ENCODE measurements at regions not wholly inside any gene's neighbourhood (a gene's known extent, or its start where the extent isn't known, plus 50 kb on each side); places are given as distances from the start of the nearest gene placed in this dataset.
A peak's percentile ranks its signal among the peaks of the same experiment; 100 is the strongest.

DNA sequence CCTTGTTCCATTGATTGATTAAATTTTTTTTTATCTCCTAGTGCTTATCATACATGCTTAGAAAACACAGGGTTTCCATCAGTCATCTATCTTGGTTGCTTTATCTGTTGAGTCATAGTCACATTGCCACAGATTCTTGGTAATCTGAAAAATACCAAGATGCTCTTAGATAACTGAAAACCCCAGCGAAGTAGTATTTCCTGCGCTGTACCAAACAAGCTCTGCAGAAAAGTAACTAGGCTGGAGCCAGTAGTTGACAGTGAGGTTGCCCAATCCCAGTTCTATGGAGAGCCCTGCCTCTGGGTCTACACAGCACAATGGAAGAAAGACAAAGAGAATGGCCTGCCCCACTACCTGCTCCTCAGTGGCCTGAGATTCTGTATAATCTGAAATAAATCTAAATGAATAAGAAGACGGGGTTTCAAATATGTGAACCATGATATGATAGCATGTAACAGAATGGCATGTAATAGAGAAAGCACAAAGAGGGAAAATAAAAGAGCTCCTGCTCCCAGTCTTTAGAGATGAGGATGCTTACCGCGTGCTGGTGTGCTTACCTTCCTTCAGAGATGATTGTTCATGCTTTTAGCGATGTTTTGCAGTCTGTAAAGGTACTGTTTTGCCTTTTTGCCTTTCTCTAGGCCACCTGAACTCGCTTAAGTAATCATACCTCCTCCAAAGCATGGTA lies 55.3 kb upstream of the RAPGEF2 start:
- H3K27me3 ChIP-seq (ENCODE audit: control insufficient read depth, insufficient read depth, low read length), result no peaks in the 10 kb centered on the region
- no peak for DNase-seq
- no peak overlapping the region for H3K27ac ChIP-seq (ENCODE audit: low read length)
- no peak overlapping the region for H3K4me3 ChIP-seq (ENCODE audit: low read length)
- peaks cover 2% of the 10 kb centered on the region for H3K4me1 ChIP-seq (ENCODE audit: control insufficient read depth, insufficient read depth, low read length)
- no peaks in the 10 kb centered on the region for H3K36me3 ChIP-seq (ENCODE audit: control insufficient read depth, insufficient read depth, low read length)
- WGBS (ENCODE audit: insufficient coverage), result 100% methylated on average over 1 of the region's 7 CpGs
- no peaks in the 10 kb centered on the region for H3K9me3 ChIP-seq (replicated peaks; ENCODE audit: control insufficient read depth, low read depth, low read length)

DNA sequence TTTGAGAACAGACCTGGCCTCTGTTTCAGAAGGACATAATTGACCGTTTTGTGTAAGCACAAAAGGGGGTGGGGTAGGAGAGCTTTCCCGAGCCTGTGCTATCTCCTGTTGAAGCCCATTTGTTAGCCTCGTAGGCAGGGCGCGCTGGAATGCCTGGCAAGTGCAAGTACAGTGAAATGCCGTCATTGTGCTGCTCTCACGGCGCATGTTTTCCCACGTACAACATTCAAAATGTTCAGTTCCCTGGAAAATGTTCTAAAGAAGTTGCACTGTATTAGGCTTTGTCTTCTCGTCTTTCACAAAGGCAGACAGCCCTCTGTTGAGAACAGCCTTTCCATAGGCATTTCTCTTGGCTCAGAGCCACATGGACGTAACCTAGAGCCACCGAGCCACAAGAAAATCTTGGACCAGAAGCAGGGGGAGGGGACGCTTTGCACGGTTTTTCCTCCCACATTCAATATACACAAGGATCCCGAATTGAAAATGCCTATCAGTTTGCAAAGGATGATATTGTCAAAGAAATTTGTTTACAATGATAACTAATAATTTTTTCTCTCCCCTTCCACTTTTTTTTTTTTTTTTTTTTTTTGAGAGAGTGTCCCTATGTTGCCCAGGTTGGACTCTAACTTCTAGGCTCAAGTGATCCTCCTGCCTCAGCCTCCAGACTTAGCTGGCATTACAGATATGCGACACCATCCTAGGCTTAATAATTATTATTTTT lies 54.6 kb upstream of the RAPGEF2 start:
- Histone ChIP-seq H3K9me3 (replicated peaks; ENCODE audit: control insufficient read depth, low read depth, low read length) (no peaks in the 10 kb centered on the region), H3K4me1 (ENCODE audit: control insufficient read depth, insufficient read depth, low read length) (peaks cover 2% of the 10 kb centered on the region), H3K27me3 (ENCODE audit: control insufficient read depth, insufficient read depth, low read length) (no peaks in the 10 kb centered on the region), H3K36me3 (ENCODE audit: control insufficient read depth, insufficient read depth, low read length) (no peaks in the 10 kb centered on the region), H3K27ac (ENCODE audit: low read length) (peak overlapping the region; percentile 60), H3K4me3 (ENCODE audit: low read length) (peak overlapping the region; percentile 32)
- 19% methylated on average over 5 of the region's 16 CpGs for whole genome bisulfite sequencing (ENCODE audit: insufficient coverage)
- DNase-seq, result peak; percentile 85

DNA sequence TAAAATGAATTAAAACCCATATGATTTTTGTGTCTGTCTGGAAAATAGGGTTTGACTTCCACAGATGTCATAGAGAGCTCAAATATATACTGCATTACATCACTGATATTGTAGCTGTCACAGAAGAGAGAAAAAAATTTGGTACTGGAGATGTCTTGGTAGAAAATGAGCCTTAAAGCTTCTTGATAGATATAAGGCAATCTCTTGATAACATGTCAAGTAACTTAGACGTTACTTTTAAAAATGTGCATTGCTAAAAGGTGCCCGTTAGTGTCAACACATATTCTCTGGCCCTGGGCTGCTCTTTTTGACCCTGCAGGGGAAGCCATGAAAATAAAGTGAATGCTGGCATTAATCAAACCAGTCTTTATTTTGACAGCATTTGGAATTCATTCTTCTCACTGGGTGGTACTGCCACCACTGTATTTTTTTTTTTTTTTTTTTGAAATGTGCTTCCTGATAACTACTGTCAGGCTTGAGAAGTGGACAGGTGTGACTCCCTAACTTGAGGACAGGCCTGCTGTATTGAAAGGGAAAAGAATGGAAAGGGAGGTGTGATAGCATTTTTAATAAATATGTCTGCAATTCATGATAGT lies 53.0 kb upstream of the RAPGEF2 start:
- H3K9me3 ChIP-seq (replicated peaks; ENCODE audit: control insufficient read depth, low read depth, low read length), result no peaks in the 10 kb centered on the region
- DNase-seq, result no peak
- 73% methylated on average over 2 of the region's 2 CpGs for WGBS (ENCODE audit: insufficient coverage)
- no peak overlapping the region for H3K27ac ChIP-seq (ENCODE audit: low read length)
- H3K36me3 ChIP-seq (ENCODE audit: control insufficient read depth, insufficient read depth, low read length), result no peaks in the 10 kb centered on the region
- H3K4me3 ChIP-seq (ENCODE audit: low read length), result no peak overlapping the region
- peaks cover 2% of the 10 kb centered on the region for H3K4me1 ChIP-seq (ENCODE audit: control insufficient read depth, insufficient read depth, low read length)
- H3K27me3 ChIP-seq (ENCODE audit: control insufficient read depth, insufficient read depth, low read length), result no peaks in the 10 kb centered on the region

DNA sequence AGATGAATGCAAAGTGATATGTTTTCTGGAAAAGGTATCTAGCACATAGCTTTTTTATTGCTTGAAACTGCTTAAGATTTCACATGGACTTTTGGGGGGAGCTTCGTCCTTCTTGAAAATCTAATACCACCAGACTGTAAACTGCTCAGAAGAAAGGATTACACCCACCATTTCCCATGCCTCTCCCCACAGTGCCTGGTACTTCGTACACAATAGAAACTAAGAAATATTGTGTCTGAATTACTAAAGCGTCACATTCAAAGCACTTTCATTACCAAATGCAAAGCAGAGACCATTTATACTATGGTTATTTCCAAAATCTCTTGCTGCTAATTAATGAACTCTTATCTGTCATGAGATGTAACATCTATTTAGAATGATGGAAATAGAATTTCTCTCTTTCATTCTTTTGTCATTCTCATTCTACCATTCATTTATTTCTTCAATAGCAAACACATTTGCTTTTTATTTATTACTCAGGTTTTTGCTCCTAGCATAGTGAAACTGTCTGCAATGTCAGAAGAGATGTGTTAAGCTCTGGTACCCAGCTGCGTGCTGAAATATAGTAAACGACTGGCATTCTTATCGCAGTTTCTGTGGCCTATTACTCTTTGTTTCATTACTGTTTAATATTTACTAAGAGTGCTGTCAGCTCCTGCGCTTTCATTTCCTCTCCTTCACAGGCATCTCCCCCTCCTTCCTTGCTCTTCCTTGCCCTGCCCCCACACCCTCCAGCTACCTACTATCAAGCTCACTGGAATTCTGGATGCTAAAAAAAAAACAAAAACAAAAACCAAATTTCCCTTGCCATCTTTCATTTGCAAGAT lies 51.4 kb upstream of the RAPGEF2 start:
- no peaks in the 10 kb centered on the region for H3K9me3 ChIP-seq (replicated peaks; ENCODE audit: control insufficient read depth, low read depth, low read length)
- H3K27ac ChIP-seq (ENCODE audit: low read length), result no peak overlapping the region
- H3K27me3 ChIP-seq (ENCODE audit: control insufficient read depth, insufficient read depth, low read length), result no peaks in the 10 kb centered on the region
- H3K36me3 ChIP-seq (ENCODE audit: control insufficient read depth, insufficient read depth, low read length), result no peaks in the 10 kb centered on the region
- peaks cover 2% of the 10 kb centered on the region for H3K4me1 ChIP-seq (ENCODE audit: control insufficient read depth, insufficient read depth, low read length)
- peak; percentile 41 for DNase-seq
- WGBS (ENCODE audit: insufficient coverage), result 50% methylated on average over 1 of the region's 7 CpGs
- H3K4me3 ChIP-seq (ENCODE audit: low read length), result no peak overlapping the region

DNA sequence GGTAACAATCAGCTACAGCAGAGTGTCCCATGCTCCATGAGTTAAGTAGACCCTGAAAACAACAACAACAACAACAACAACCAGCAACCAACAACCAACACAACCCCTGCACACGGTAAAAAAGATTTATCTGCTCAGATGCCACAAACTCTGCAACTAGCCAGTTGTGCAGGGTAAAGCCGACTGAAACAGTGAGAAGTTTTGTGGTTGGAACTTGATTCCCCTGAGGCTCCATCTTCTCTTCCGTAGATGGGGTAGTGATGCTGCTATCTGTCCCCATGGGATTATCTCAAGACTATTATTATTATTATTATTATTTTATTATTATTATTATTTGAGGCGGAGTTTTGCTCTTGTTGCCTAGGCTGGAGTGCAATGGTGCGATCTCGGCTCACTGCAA lies 50.6 kb upstream of the RAPGEF2 start:
- no peaks in the 10 kb centered on the region for H3K36me3 ChIP-seq (ENCODE audit: control insufficient read depth, insufficient read depth, low read length)
- no peaks in the 10 kb centered on the region for H3K9me3 ChIP-seq (replicated peaks; ENCODE audit: control insufficient read depth, low read depth, low read length)
- WGBS (ENCODE audit: insufficient coverage), result no CpG with 5 or more reads among the region's 6 CpGs
- H3K27ac ChIP-seq (ENCODE audit: low read length), result no peak overlapping the region
- H3K4me1 ChIP-seq (ENCODE audit: control insufficient read depth, insufficient read depth, low read length), result peaks cover 2% of the 10 kb centered on the region
- H3K27me3 ChIP-seq (ENCODE audit: control insufficient read depth, insufficient read depth, low read length), result no peaks in the 10 kb centered on the region
- DNase-seq, result no peak
- no peak overlapping the region for H3K4me3 ChIP-seq (ENCODE audit: low read length)
